H1 (cell line): ENCODE measurements at regions not wholly inside any gene's neighbourhood (a gene's known extent, or its start where the extent isn't known, plus 50 kb on each side); places are given as distances from the start of the nearest gene placed in this dataset.

ENCODE experiments used
- EP300 ChIP-seq, 2 experiments: IDR thresholded peaks; 1 replicate in 1 of 2; 2 replicates in 1 of 2; pipeline ENCODE4 v1.6.1; 2011 to 2012; ENCODE audit warnings: low read depth in 2 of 2, low read length in 2 of 2, mild to moderate bottlenecking in 2 of 2, borderline replicate concordance in 1 of 2, inconsistent platforms in 1 of 2, moderate library complexity in 1 of 2
- RFX5 ChIP-seq: IDR thresholded peaks from 2 replicates; pipeline ENCODE4 v1.6.1; 2011; ENCODE audit warnings: low read depth, low read length, improper control_type of control experiment, borderline replicate concordance

DNA sequence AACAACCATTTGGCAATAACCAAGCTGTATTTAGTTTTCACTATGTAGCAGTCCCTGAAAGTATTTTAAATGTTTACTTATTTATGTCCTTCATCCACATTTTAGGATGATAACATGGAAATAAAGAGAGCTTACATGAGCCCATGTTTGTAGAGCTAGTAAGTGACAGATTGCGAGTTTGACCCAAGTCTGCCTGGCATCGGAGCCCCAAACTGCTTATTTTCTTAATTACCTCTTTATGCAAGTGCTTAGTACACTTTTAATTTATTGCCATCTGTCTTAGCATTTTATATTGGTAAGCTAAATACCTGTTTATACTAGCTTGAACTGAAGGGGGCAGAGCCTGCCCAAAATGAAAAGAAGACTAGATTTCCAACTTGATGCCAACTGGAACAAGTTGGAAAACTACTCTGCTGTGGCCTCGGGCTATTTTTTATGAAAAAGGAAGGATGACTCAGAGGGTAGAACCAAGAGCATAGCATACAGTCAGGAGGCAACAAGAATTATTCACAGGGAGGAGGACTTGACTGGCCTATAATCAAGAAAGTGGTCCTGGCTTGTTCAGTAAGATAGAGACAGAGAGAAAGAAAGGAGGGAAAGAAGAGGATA is 150.2 kb downstream of the NDFIP2 start:
- TF ChIP-seq RFX5: no peak
- no peak for TF ChIP-seq EP300 (IDR thresholded peaks at IDR 0.05; ENCODE audit: borderline replicate concordance in 1 of 2, low read depth in 2 of 2, low read length in 2 of 2)
